Ishikawa (cell line): ENCODE measurements at regions not wholly inside any gene's neighbourhood (a gene's known extent, or its start where the extent isn't known, plus 50 kb on each side); places are given as distances from the start of the nearest gene placed in this dataset.

Experiments used
- CEBPB ChIP-seq: IDR thresholded peaks from 2 replicates; pipeline ENCODE4 v1.6.1; 2012
- CREB1 ChIP-seq: IDR thresholded peaks from 2 replicates; pipeline ENCODE4 v1.6.1; 2012; ENCODE audit warnings: low read depth
- EGR1 ChIP-seq: IDR thresholded peaks from 2 replicates; pipeline ENCODE4 v1.6.1; 2012
- EP300 ChIP-seq: IDR thresholded peaks from 2 replicates; pipeline ENCODE4 v1.6.1; 2012; ENCODE audit warnings: borderline replicate concordance
- FOXM1 ChIP-seq: IDR thresholded peaks from 2 replicates; pipeline ENCODE4 v1.6.1; 2012; ENCODE audit warnings: low read depth, borderline replicate concordance
- MAX ChIP-seq: IDR thresholded peaks from 2 replicates; pipeline ENCODE4 v1.6.1; 2012
- NFIC ChIP-seq: IDR thresholded peaks from 2 replicates; pipeline ENCODE4 v1.6.1; 2012
- RAD21 ChIP-seq: IDR thresholded peaks from 2 replicates; pipeline ENCODE4 v1.6.1; 2012; ENCODE audit warnings: low read depth
- REST ChIP-seq: IDR thresholded peaks from 2 replicates; pipeline ENCODE4 v1.6.1; 2012; ENCODE audit warnings: low read depth, mild to moderate bottlenecking
- TAF1 ChIP-seq: IDR thresholded peaks from 2 replicates; pipeline ENCODE4 v1.6.1; 2012; ENCODE audit warnings: low read depth, mild to moderate bottlenecking
- TCF12 ChIP-seq: IDR thresholded peaks from 2 replicates; pipeline ENCODE4 v1.6.1; 2012; ENCODE audit warnings: low read depth
- TEAD4 ChIP-seq: IDR thresholded peaks from 2 replicates; pipeline ENCODE4 v1.6.1; 2012
- USF1 ChIP-seq: IDR thresholded peaks from 2 replicates; pipeline ENCODE4 v1.6.1; 2012
- YY1 ChIP-seq: IDR thresholded peaks from 2 replicates; pipeline ENCODE4 v1.6.1; 2012; ENCODE audit warnings: low read depth
- ZBTB7A ChIP-seq: IDR thresholded peaks from 2 replicates; pipeline ENCODE4 v1.6.1; 2012; ENCODE audit warnings: low read depth

GRCh38 chr3:118636841-118637240 is 397.8 kb downstream of the IGSF11 start:
- TF ChIP-seq RAD21, result peak; percentile 39; the same call in 1 of the 2 replicates
- no peak for TF ChIP-seq CEBPB
- no peak for TF ChIP-seq YY1

GRCh38 chr3:118637846-118638245 is 396.8 kb downstream of the IGSF11 start:
- no peak for TF ChIP-seq TCF12
- no peak for TF ChIP-seq FOXM1
- TF ChIP-seq CEBPB, result no peak
- no peak for TF ChIP-seq EP300
- no peak for TF ChIP-seq RAD21
- no peak for TF ChIP-seq YY1
- no peak for TF ChIP-seq MAX
- TF ChIP-seq EGR1, result no peak
- TF ChIP-seq USF1, result no peak
- no peak for TF ChIP-seq NFIC
- TF ChIP-seq REST, result no peak
- TF ChIP-seq TEAD4, result no peak
- no peak for TF ChIP-seq ZBTB7A
- TF ChIP-seq CREB1, result no peak

- TF ChIP-seq EGR1, result no peak
- TF ChIP-seq CEBPB, result no peak
- TF ChIP-seq TAF1, result no peak
- no peak for TF ChIP-seq EP300
- TF ChIP-seq USF1, result no peak
- no peak for TF ChIP-seq TEAD4
- TF ChIP-seq CREB1, result no peak
- no peak for TF ChIP-seq NFIC
- TF ChIP-seq TCF12, result no peak
- no peak for TF ChIP-seq MAX
- TF ChIP-seq YY1, result no peak
- TF ChIP-seq FOXM1, result no peak
These were observed 393.0 kb downstream of the IGSF11 start for GRCh38 chr3:118641608-118642007.

GRCh38 chr3:118671192-118671591 is 363.5 kb downstream of the IGSF11 start:
- TF ChIP-seq ZBTB7A (no peak), EGR1 (no peak), MAX (no peak), RAD21 (peak; percentile 17; the same call in 1 of the 2 replicates), REST (no peak)

- TF ChIP-seq TEAD4, result no peak
- TF ChIP-seq NFIC, result no peak
- TF ChIP-seq USF1, result no peak
- no peak for TF ChIP-seq MAX
- TF ChIP-seq CEBPB, result no peak
- no peak for TF ChIP-seq ZBTB7A
- no peak for TF ChIP-seq YY1
- TF ChIP-seq TCF12, result no peak
- no peak for TF ChIP-seq EP300
- TF ChIP-seq FOXM1, result no peak
These were observed 359.3 kb downstream of the IGSF11 start for GRCh38 chr3:118675305-118675704.

- no peak for TF ChIP-seq CEBPB
- TF ChIP-seq TEAD4, result no peak
These were observed 351.7 kb downstream of the IGSF11 start for GRCh38 chr3:118682921-118683320.
